ENCODE measurements at regions not wholly inside any gene's neighbourhood (a gene's known extent, or its start where the extent isn't known, plus 50 kb on each side); places are given as distances from the start of the nearest gene placed in this dataset.
"Not testable (repeated sequence)": the region's sequence is repeated elsewhere in the genome, so short reads cannot be mapped to it uniquely, and the experiment has no call there.

DNA sequence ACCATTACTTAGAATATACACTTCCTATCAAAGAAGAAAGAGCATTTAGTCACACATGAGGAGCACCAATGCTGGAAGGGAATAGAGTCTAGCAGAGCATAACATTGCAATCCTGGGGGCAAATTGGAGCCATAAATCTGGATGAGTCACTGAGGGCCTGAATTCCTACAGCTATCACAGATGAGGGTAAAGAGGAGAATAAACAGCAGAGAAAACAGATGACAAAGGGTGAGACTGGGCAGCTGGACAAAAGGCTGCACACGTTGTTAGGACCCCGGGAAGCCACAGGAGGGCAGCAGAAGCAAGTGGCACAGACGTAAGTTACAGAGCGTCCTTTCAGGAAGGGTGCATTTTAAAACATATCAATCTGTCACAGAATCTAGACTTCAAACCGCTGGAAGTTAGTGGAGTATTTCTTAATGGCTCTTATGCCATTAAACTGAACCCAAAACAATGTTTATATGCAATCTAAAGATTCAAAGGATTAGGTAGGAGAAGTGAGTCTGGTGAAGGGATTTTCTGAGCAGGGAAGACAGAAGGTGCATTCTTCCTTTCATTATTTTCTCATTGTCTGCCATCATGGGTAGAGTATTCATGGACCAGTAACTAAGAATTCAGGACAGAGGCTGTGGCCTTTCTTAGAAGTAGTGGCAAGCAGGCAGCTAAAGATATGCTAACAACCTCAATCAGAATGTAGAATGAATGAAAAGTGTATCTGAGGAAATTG lies 159.8 kb upstream of the DAAM1 start:
- ChIA-PET CTCF (interaction anchor here (1.3 kb wide), 1 partner anchor 527 kb away, joined by 3 read pairs; no protein-coding TSS in a partner anchor), POLR2A (no interaction called here)

DNA sequence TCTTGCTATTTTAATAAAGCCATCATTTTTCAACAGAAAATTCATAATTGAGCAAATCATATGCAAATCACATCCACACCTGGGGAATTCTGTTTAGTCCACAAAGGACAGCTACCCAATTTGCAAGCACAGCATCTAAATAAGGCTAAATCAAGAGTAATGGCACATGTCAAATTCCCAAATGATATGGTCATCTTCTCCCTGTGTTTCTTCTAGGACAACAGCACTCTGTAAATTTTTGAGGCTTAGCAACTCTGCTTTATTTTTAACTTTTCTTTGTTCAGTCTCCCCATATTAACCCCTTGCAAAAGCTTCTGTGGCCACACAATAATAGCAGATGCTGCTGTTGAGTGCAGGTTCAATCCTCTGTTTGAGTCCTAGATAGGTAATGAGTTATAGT lies 155.6 kb upstream of the DAAM1 start:
- POLR2A ChIA-PET = no interaction called here
- CTCF ChIA-PET = no interaction called here

DNA sequence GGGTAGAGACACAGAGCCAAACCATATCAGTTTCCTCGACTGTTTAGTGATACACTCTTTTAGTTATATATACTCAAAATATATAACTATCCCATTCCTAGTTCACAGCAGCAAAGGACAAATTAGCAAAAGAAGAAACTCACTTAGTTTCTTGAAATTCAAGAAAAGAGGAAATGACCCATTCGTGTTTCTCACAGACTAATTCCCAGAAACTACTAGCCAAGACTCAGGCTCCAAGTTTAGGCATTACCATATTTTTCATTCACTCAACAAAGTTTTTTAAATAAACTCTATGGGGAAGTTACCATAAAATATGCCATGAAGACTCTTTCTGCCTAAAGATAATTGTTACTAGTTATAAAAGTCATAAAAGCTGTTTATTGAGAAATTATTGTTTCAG lies 152.3 kb upstream of the DAAM1 start:
- ChIA-PET CTCF (no interaction called here), POLR2A (no interaction called here)

DNA sequence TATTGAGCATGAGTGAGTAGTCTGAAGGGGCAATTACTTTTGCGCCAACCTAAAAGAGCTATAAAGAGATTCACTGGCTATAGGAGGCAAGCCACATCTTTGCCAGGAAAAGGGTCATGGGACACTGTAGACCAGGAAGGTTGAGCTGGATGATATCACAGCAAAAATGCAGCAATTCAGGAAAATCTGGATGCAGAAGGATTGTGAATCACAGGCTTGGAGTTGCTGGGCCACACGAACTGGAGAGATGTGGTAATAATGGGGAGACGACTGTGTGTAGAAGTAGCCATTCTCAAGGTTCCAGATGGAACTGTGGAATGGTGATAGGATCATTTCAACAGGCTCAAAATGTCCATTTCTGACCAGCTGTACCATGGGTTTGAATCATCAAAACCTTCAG lies 151.4 kb upstream of the DAAM1 start:
- CTCF ChIA-PET = no interaction called here
- POLR2A ChIA-PET = no interaction called here

- ChIA-PET POLR2A (no interaction called here), CTCF (no interaction called here)
These were observed 150.8 kb upstream of the DAAM1 start for GRCh38 chr14:59037620-59038019.

- ChIA-PET POLR2A (no interaction called here), CTCF (no interaction called here)
These were observed 149.7 kb upstream of the DAAM1 start for GRCh38 chr14:59038746-59039145.

GRCh38 chr14:59041308-59041707 lies 147.2 kb upstream of the DAAM1 start:
- ChIA-PET POLR2A (no interaction called here), CTCF (no interaction called here)

DNA sequence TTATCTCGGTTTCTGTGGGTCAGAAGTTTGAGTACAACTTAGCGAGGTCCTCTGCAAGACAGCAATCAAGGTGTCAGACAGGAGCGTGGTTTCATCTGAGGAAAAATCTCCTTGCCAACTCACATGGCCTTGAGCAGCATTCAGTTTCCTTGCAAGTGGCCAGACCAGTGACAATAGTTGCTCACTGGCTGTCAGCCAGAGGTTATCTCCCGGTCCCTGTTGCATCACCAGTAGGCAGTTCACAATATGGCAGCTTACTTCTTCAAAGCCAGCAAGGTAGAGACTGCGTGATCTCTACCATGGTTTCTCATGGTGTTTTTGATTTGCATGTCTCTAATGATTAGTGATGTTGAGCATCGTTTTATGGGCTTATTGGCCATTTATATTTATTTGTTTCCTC lies 143.8 kb upstream of the DAAM1 start:
- POLR2A ChIA-PET = no interaction called here
- CTCF ChIA-PET = no interaction called here

DNA sequence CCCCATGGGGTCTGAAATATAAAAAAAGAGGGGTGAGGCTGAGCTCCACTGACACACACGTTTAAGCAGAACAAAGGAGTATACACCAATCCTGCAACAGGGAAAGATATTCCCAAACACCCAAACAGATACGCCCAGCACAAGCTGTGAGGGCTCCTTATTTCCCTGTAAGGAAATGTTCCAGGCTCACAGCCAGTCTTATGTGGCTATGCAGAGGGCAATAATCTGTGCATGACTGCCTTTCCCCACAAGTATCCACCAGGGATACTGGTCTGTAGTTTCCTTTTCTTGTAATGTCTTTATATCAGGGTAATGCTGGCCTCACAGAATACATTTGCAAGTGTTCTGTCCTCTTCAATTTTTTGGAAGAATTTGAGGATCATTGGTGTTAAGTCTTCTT lies 141.7 kb upstream of the DAAM1 start:
- CTCF ChIA-PET = no interaction called here
- POLR2A ChIA-PET = no interaction called here

- CTCF ChIA-PET = interaction anchor here (0.9 kb wide), 1 partner anchor 554 kb away, joined by 3 read pairs; no protein-coding TSS in a partner anchor
These were observed 133.5 kb upstream of the DAAM1 start for GRCh38 chr14:59055006-59055405.

DNA sequence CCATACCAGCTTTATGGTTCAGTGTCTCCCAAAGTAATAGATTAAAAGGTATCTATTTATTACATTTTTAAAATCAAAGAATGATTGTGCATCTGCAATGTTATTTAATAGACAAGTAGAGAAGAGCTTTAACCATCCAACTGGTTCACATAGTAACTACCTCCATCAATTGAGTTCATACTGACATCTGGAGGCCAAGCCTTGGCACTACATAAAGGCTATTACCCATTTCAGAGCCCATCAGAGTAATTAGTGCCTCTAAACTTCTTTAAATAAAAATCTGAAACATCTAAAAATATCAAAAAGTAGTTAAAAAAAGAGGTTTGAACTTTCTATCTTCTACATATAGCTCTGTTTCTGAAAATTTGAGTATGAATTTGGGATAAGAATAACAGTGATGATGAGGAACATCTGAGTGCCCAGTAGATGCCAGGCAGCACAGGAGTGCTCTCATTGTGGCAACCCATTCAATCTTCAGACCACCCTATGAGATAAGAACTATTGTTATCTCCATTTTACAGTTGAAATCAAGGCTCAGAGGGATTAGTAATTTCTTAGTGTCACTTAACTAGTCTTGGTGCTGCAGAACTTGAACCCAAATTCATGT lies 132.9 kb upstream of the DAAM1 start:
- POLR2A ChIA-PET = no interaction called here
- CTCF ChIA-PET = interaction anchor here (0.9 kb wide), 1 partner anchor 554 kb away, joined by 3 read pairs; no protein-coding TSS in a partner anchor

More at GRCh38 chr14:59055006-59055405, 133.5 kb upstream of the DAAM1 start:
- POLR2A ChIA-PET = no interaction called here

DNA sequence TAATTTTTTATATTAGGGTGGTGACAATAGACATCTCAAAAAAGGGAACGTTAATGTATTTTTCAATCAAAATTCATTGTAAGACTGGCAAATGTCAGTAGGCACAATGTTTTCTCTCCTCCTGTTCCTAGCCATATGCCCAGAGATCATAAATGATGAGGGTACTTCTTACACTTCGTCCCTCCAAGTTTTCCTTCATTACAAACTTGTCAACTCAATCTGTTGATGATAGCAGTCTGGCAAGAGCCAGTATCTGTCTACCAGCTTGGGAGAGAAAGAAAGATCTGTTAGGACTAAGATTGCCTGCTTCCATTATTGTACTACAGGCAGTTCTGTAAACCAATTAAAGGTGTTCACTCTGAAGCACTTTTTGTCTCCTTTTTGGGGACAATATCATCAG lies 130.9 kb upstream of the DAAM1 start:
- CTCF ChIA-PET = no interaction called here
- POLR2A ChIA-PET = no interaction called here

DNA sequence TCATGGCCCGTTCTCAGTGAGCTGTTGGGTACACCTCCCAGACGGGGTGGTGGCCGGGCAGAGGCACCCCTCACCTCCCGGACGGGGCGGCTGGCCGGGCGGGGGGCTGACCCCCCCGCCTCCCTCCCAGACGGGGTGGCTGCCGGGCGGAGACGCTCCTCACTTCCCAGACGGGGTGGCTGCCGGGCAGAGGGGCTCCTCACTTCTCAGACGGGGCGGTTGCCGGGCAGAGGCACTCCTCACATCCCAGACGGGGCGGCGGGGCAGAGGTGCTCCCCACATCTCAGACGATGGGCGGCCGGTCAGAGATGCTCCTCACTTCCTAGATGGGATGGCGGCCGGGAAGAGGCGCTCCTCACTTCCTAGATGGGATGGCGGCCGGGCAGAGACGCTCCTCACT lies 129.7 kb upstream of the DAAM1 start:
- CTCF ChIA-PET, POLR2A ChIA-PET: not testable (repeated sequence)

DNA sequence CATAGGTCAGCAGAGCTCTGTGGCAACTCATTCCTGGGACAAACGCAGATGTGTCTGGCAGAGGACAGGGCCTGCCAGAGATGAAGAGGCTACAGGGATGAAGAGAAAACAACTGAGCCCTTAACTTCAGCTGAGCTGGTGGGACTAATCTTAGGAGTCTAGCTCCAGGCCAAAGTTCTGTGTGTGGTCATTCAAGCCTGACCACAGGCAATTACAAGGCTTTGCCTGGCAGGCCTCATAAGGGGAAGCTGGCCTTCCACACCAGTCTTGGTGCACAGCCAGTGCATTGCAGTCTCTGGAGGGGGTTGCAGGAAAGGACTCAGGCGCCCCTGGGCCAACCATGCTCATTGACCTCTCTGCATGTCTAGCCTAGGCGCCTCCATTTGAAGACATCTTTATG lies 127.6 kb upstream of the DAAM1 start:
- POLR2A ChIA-PET = no interaction called here
- CTCF ChIA-PET = no interaction called here

DNA sequence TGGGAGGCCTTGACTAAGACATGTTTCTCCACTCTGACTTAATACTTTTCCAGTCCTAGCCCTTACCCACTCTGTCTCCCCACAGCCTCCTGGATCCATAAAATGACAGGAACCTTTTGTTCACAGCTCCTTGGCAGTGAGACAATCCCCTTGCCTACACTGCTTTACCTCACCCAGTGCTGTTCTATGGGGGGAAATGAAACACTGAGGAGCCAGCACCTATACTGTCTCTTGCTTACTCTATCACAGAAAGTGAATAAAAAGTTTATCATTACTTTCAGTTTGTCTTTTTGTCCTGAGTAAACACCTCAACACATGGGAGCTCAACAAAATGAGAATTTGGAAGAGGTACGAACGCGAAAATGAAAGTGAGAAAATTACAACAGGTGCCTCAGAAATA lies 127.2 kb upstream of the DAAM1 start:
- ChIA-PET POLR2A (no interaction called here), CTCF (no interaction called here)

GRCh38 chr14:59063259-59063658 lies 125.2 kb upstream of the DAAM1 start:
- POLR2A ChIA-PET = no interaction called here

GRCh38 chr14:59067127-59067894 lies 121.2 kb upstream of the DAAM1 start:
- CTCF ChIA-PET = no interaction called here
- POLR2A ChIA-PET = no interaction called here

More at GRCh38 chr14:59063259-59063658, 125.2 kb upstream of the DAAM1 start:
- CTCF ChIA-PET = no interaction called here

DNA sequence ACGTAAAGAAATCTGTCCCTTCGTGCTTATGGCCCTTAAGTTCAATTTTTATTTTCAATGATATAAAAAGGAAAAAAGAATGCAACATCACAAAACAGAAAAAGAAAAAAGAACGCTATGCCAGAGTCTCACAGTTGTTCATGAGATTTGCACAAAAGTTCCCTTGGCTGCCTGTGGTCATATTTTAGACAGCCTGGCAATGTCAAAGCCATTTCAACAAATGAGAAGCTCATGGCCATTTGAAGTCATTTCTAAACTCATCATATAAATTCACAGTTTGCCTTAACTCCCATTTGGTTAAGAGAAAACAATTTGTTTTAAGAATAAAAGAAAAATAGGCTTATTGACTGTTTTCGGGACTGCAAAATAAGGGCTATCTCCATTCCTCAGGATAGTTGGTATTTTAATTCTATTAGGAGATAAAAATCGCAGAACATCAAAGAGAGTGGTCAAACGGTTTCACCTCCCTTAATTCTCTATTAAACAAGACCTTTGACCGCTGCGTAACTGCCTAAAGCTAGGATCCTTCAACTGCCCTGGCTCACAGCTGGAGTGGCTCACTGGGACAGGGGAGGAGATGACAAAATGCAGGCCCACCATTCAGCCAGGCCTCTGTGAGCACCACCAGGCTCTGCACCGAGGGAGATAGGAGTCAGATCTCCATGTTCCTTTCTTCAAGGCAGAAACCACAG lies 119.2 kb upstream of the DAAM1 start:
- CTCF ChIA-PET = no interaction called here
- POLR2A ChIA-PET = no interaction called here

GRCh38 chr14:59075506-59075905 lies 113.0 kb upstream of the DAAM1 start:
- ChIA-PET POLR2A (no interaction called here), CTCF (no interaction called here)

GRCh38 chr14:59081720-59082119 lies 106.7 kb upstream of the DAAM1 start:
- ChIA-PET POLR2A (no interaction called here), CTCF (no interaction called here)

All from activated CD8-positive, alpha-beta memory T cell treated with anti-CD3 and anti-CD28 coated beads for 36 hours (primary cell).